ENCODE measurements at regions not wholly inside any gene's neighbourhood (a gene's known extent, or its start where the extent isn't known, plus 50 kb on each side); places are given as distances from the start of the nearest gene placed in this dataset.

GRCh38 chr3:165442061-165442460, 245.9 kb upstream of the SLITRK3 start:
- no peak overlapping the region for H3K4me3 ChIP-seq (replicated peaks in 1 of 3)
- no peaks in the 10 kb centered on the region for H3K9me3 ChIP-seq
- no peaks in the 10 kb centered on the region for H3K27me3 ChIP-seq
- intact Hi-C loops (cut with DNase I) = no loop called here
- TF ChIP-seq POLR2A (IDR thresholded peaks at IDR 0.05) (no peak), CTCF (IDR thresholded peaks at IDR 0.05) (no peak)
- no peak overlapping the region for H3K27ac ChIP-seq
- no peaks in the 10 kb centered on the region for H3K4me1 ChIP-seq
- no peaks in the 10 kb centered on the region for H3K36me3 ChIP-seq
- no peak for DNase-seq

- no peak for TF ChIP-seq CTCF (IDR thresholded peaks at IDR 0.05)
- no peak for DNase-seq
- no peaks in the 10 kb centered on the region for H3K27me3 ChIP-seq
- H3K36me3 ChIP-seq = no peaks in the 10 kb centered on the region
- H3K4me1 ChIP-seq = no peaks in the 10 kb centered on the region
- no peak overlapping the region for H3K4me3 ChIP-seq (replicated peaks in 1 of 3)
- intact Hi-C loops (cut with DNase I) = no loop called here
- WGBS, 2 donors = 95 to 96% methylated on average over 2 of the region's 2 CpGs
- H3K27ac ChIP-seq = no peak overlapping the region
- no peaks in the 10 kb centered on the region for H3K9me3 ChIP-seq
Measured at GRCh38 chr3:165440380-165440779, 244.2 kb upstream of the SLITRK3 start.

- WGBS, 2 donors = 59 to 71% methylated on average over 2 of the region's 2 CpGs
- Histone ChIP-seq H3K27me3 (no peaks in the 10 kb centered on the region), H3K4me1 (no peaks in the 10 kb centered on the region), H3K4me3 (replicated peaks in 1 of 3) (no peak overlapping the region), H3K9me3 (no peaks in the 10 kb centered on the region), H3K27ac (no peak overlapping the region), H3K36me3 (no peaks in the 10 kb centered on the region)
- TF ChIP-seq POLR2A (IDR thresholded peaks at IDR 0.05) = no peak
- TF ChIP-seq CTCF (IDR thresholded peaks at IDR 0.05) = no peak
- intact Hi-C loops (cut with DNase I) = no loop called here
- DNase-seq = no peak
Measured at GRCh38 chr3:165439765-165440164, 243.6 kb upstream of the SLITRK3 start.

GRCh38 chr3:165434516-165434915, 238.3 kb upstream of the SLITRK3 start:
- intact Hi-C loops (cut with DNase I) = no loop called here
- no peak for DNase-seq
- 89% methylated on average over 3 of the region's 3 CpGs for WGBS, 2 donors

GRCh38 chr3:165406425-165406824, 210.2 kb upstream of the SLITRK3 start:
- Histone ChIP-seq H3K4me3 (replicated peaks in 1 of 3) (no peak overlapping the region), H3K9me3 (no peaks in the 10 kb centered on the region), H3K4me1 (no peaks in the 10 kb centered on the region), H3K36me3 (no peaks in the 10 kb centered on the region), H3K27me3 (no peaks in the 10 kb centered on the region), H3K27ac (no peak overlapping the region)
- intact Hi-C loops (cut with DNase I) = no loop called here
- DNase-seq = no peak
- TF ChIP-seq CTCF (IDR thresholded peaks at IDR 0.05) = no peak
- no peak for TF ChIP-seq POLR2A (IDR thresholded peaks at IDR 0.05)
- 91 to 92% methylated on average over 2 of the region's 2 CpGs for WGBS, 2 donors

More at GRCh38 chr3:165434516-165434915, 238.3 kb upstream of the SLITRK3 start:
- no peak for TF ChIP-seq POLR2A (IDR thresholded peaks at IDR 0.05)
- TF ChIP-seq CTCF (IDR thresholded peaks at IDR 0.05) = no peak
- no peaks in the 10 kb centered on the region for H3K4me1 ChIP-seq
- H3K27me3 ChIP-seq = no peaks in the 10 kb centered on the region
- no peak overlapping the region for H3K4me3 ChIP-seq (replicated peaks in 1 of 3)
- no peaks in the 10 kb centered on the region for H3K9me3 ChIP-seq
- H3K36me3 ChIP-seq = no peaks in the 10 kb centered on the region
- H3K27ac ChIP-seq = no peak overlapping the region

Data from thyroid gland (tissue), 4 donors.